ENCODE measurements at regions not wholly inside any gene's neighbourhood (a gene's known extent, or its start where the extent isn't known, plus 50 kb on each side); places are given as distances from the start of the nearest gene placed in this dataset.

DNA sequence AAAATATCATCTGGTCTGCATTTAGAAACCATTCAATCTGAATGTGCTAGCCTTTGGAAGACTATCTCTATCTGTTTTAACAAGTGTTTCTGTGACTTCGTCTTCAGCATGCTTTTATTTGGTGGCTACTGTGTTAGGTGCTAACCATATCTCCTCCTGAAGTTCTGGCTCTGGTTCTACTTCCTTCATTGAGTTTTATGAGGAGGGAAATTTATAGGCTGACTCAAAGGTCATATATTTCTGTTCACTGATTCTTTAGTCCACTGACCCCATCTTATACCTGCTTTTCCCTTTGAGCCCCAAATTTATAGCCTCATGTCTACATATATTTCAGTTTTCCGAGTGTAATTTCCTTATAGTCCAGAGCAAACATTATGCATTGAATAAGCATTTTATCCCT is 295.0 kb upstream of the RASGRP1 start:
- Histone ChIP-seq H3K4me2 (ENCODE audit: insufficient read depth, low read length, poor library complexity, severe bottlenecking) (no peak overlapping the region), H3K18ac (ENCODE audit: low read length) (no peak overlapping the region), H2BK15ac (ENCODE audit: low read length) (no peak overlapping the region), H2BK12ac (ENCODE audit: low read length) (no peak overlapping the region), H3K27ac (replicated peaks; ENCODE audit: low read length) (no peak overlapping the region), H2BK120ac (ENCODE audit: low read depth, low read length) (no peak overlapping the region), H3K4me1 (ENCODE audit: control insufficient read depth in 2 of 2, insufficient read depth in 1 of 2, low read depth in 1 of 2, low read length in 2 of 2) (peaks cover 0 to 1% of the 10 kb centered on the region in 2 donors), H4K8ac (ENCODE audit: low read depth, low read length) (no peak overlapping the region), H3K14ac (ENCODE audit: low read length) (no peak overlapping the region), H2AK5ac (ENCODE audit: low read depth, low read length) (no peak overlapping the region), H3K4me3 (ENCODE audit: low read length in 2 of 2) (no peak overlapping the region), H4K91ac (ENCODE audit: low read depth, low read length, poor library complexity) (no peak overlapping the region), H2BK5ac (ENCODE audit: low read length) (no peak overlapping the region), H3K4ac (ENCODE audit: low read length) (no peak overlapping the region), H3K27me3 (ENCODE audit: control insufficient read depth in 3 of 3, insufficient read depth in 3 of 3, low read depth in 1 of 3, low read length in 3 of 3) (no peaks in the 10 kb centered on the region), H3K79me1 (ENCODE audit: low read depth, low read length) (no peaks in the 10 kb centered on the region), H2AFZ (ENCODE audit: low read length) (no peak overlapping the region), H3K23ac (ENCODE audit: low read depth, low read length, poor library complexity) (no peak overlapping the region), H3K36me3 (replicated peaks in 1 of 2; ENCODE audit: control insufficient read depth in 2 of 2, insufficient read depth in 2 of 2, low read length in 2 of 2) (no peaks in the 10 kb centered on the region), H3K9me3 (replicated peaks in 1 of 2; ENCODE audit: control insufficient read depth in 2 of 2, insufficient read depth in 1 of 2, low read depth in 1 of 2, low read length in 2 of 2) (no peaks in the 10 kb centered on the region), H3K9ac (ENCODE audit: low read depth, low read length, poor library complexity) (no peak overlapping the region)
- WGBS, 2 donors (ENCODE audit: extremely low coverage in 2 of 2, insufficient read length in 2 of 2, insufficient replicate concordance in 1 of 2): no CpG with 5 or more reads among the region's 2 CpGs
- DNase-seq (ENCODE audit: low spot score): no peak

DNA sequence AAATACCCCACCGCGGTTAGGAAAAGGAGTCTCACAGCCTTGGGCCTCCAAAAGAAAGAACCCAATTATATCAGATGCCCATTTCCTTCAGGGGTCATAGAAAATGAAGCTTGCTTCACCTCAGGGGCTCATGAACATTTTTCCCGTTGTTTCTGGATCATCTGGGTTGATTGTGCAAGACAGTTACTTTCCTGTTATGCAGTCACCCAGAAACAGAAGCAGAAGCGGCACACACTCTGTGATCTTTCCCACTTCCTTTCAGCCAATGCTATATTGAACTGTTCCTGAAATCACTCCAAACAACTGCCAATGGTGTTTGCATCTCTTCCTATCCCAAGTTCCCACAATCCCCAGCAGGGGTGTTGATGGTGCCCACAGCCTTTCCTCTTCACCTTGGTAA is 295.6 kb upstream of the RASGRP1 start:
- Histone ChIP-seq H3K4me1 (ENCODE audit: control insufficient read depth in 2 of 2, insufficient read depth in 1 of 2, low read depth in 1 of 2, low read length in 2 of 2) (peaks cover 0 to 1% of the 10 kb centered on the region in 2 donors), H3K79me1 (ENCODE audit: low read depth, low read length) (no peaks in the 10 kb centered on the region), H3K9ac (ENCODE audit: low read depth, low read length, poor library complexity) (no peak overlapping the region), H2BK5ac (ENCODE audit: low read length) (no peak overlapping the region), H3K14ac (ENCODE audit: low read length) (no peak overlapping the region), H3K9me3 (replicated peaks in 1 of 2; ENCODE audit: control insufficient read depth in 2 of 2, insufficient read depth in 1 of 2, low read depth in 1 of 2, low read length in 2 of 2) (no peaks in the 10 kb centered on the region), H3K27me3 (ENCODE audit: control insufficient read depth in 3 of 3, insufficient read depth in 3 of 3, low read depth in 1 of 3, low read length in 3 of 3) (no peaks in the 10 kb centered on the region), H2AFZ (ENCODE audit: low read length) (no peak overlapping the region), H3K4me2 (ENCODE audit: insufficient read depth, low read length, poor library complexity, severe bottlenecking) (no peak overlapping the region), H2BK120ac (ENCODE audit: low read depth, low read length) (no peak overlapping the region), H2BK15ac (ENCODE audit: low read length) (no peak overlapping the region), H3K18ac (ENCODE audit: low read length) (no peak overlapping the region), H3K27ac (replicated peaks; ENCODE audit: low read length) (no peak overlapping the region), H2AK5ac (ENCODE audit: low read depth, low read length) (no peak overlapping the region), H3K4me3 (ENCODE audit: low read length in 2 of 2) (no peak overlapping the region), H2BK12ac (ENCODE audit: low read length) (no peak overlapping the region), H3K23ac (ENCODE audit: low read depth, low read length, poor library complexity) (no peak overlapping the region), H3K4ac (ENCODE audit: low read length) (no peak overlapping the region), H4K91ac (ENCODE audit: low read depth, low read length, poor library complexity) (no peak overlapping the region), H4K8ac (ENCODE audit: low read depth, low read length) (no peak overlapping the region), H3K36me3 (replicated peaks in 1 of 2; ENCODE audit: control insufficient read depth in 2 of 2, insufficient read depth in 2 of 2, low read length in 2 of 2) (no peaks in the 10 kb centered on the region)
- no CpG with 5 or more reads among the region's 4 CpGs for WGBS, 2 donors (ENCODE audit: extremely low coverage in 2 of 2, insufficient read length in 2 of 2, insufficient replicate concordance in 1 of 2)
- no peak for DNase-seq (ENCODE audit: low spot score)

DNA sequence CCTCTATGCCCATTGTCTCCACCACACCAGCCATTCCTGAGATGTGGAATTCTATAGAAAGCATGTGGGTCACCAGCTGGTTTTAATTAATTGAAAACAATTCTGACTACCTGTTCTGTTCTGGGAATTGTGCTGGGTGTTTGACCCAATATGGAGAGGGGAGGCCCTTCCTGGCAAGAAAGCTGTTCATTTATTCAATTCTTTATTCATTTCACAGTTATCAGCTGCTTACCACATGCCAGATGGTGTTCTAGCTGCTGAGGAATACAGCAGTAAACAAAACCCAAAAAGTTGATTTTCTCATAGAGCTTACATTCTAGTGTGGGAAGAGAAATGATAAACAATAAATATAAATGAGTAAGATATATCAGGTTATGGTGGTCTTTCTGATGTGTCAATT is 296.1 kb upstream of the RASGRP1 start:
- no peak overlapping the region for H3K4me3 ChIP-seq (ENCODE audit: low read length in 2 of 2)
- no peak overlapping the region for H2BK5ac ChIP-seq (ENCODE audit: low read length)
- no peak overlapping the region for H3K27ac ChIP-seq (replicated peaks; ENCODE audit: low read length)
- no peaks in the 10 kb centered on the region for H3K36me3 ChIP-seq (replicated peaks in 1 of 2; ENCODE audit: control insufficient read depth in 2 of 2, insufficient read depth in 2 of 2, low read length in 2 of 2)
- no peak overlapping the region for H2AFZ ChIP-seq (ENCODE audit: low read length)
- no peaks in the 10 kb centered on the region for H3K9me3 ChIP-seq (replicated peaks in 1 of 2; ENCODE audit: control insufficient read depth in 2 of 2, insufficient read depth in 1 of 2, low read depth in 1 of 2, low read length in 2 of 2)
- H3K4ac ChIP-seq (ENCODE audit: low read length): no peak overlapping the region
- no peak overlapping the region for H3K9ac ChIP-seq (ENCODE audit: low read depth, low read length, poor library complexity)
- H3K18ac ChIP-seq (ENCODE audit: low read length): no peak overlapping the region
- H4K91ac ChIP-seq (ENCODE audit: low read depth, low read length, poor library complexity): no peak overlapping the region
- no peak overlapping the region for H2BK120ac ChIP-seq (ENCODE audit: low read depth, low read length)
- H3K23ac ChIP-seq (ENCODE audit: low read depth, low read length, poor library complexity): no peak overlapping the region
- H4K8ac ChIP-seq (ENCODE audit: low read depth, low read length): no peak overlapping the region
- H3K4me2 ChIP-seq (ENCODE audit: insufficient read depth, low read length, poor library complexity, severe bottlenecking): no peak overlapping the region
- peaks cover 0 to 1% of the 10 kb centered on the region in 2 donors for H3K4me1 ChIP-seq (ENCODE audit: control insufficient read depth in 2 of 2, insufficient read depth in 1 of 2, low read depth in 1 of 2, low read length in 2 of 2)
- H2BK12ac ChIP-seq (ENCODE audit: low read length): no peak overlapping the region
- no peak overlapping the region for H3K14ac ChIP-seq (ENCODE audit: low read length)
- H3K27me3 ChIP-seq (ENCODE audit: control insufficient read depth in 3 of 3, insufficient read depth in 3 of 3, low read depth in 1 of 3, low read length in 3 of 3): no peaks in the 10 kb centered on the region
- no peak for DNase-seq (ENCODE audit: low spot score)
- no peaks in the 10 kb centered on the region for H3K79me1 ChIP-seq (ENCODE audit: low read depth, low read length)
- no peak overlapping the region for H2AK5ac ChIP-seq (ENCODE audit: low read depth, low read length)
- no peak overlapping the region for H2BK15ac ChIP-seq (ENCODE audit: low read length)

DNA sequence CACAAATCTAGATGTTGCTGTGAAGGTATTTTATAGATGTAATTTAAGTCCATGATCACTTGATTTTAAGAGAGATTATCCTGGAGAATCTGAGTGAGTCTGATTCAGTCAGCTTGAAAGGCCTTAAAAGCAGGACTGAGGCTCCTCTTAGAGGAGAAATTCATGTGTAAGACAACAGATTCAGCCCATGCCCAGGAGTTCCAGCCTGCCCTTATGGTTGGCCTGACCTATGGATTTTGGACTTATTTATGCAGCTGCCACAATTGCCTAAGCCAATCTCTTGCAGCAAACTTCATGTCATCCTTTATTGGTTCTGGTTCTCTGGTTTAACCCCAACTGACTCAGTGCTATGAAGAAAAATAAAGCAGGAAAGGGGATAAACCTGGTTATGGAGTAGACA is 296.5 kb upstream of the RASGRP1 start:
- H2AFZ ChIP-seq (ENCODE audit: low read length): no peak overlapping the region
- no peak overlapping the region for H3K27ac ChIP-seq (replicated peaks; ENCODE audit: low read length)
- no peak overlapping the region for H3K23ac ChIP-seq (ENCODE audit: low read depth, low read length, poor library complexity)
- H2BK5ac ChIP-seq (ENCODE audit: low read length): no peak overlapping the region
- peaks cover 0 to 1% of the 10 kb centered on the region in 2 donors for H3K4me1 ChIP-seq (ENCODE audit: control insufficient read depth in 2 of 2, insufficient read depth in 1 of 2, low read depth in 1 of 2, low read length in 2 of 2)
- no peak overlapping the region for H3K4ac ChIP-seq (ENCODE audit: low read length)
- H4K91ac ChIP-seq (ENCODE audit: low read depth, low read length, poor library complexity): no peak overlapping the region
- H2BK15ac ChIP-seq (ENCODE audit: low read length): no peak overlapping the region
- no peak overlapping the region for H3K4me3 ChIP-seq (ENCODE audit: low read length in 2 of 2)
- no peaks in the 10 kb centered on the region for H3K27me3 ChIP-seq (ENCODE audit: control insufficient read depth in 3 of 3, insufficient read depth in 3 of 3, low read depth in 1 of 3, low read length in 3 of 3)
- H3K4me2 ChIP-seq (ENCODE audit: insufficient read depth, low read length, poor library complexity, severe bottlenecking): no peak overlapping the region
- H2BK120ac ChIP-seq (ENCODE audit: low read depth, low read length): no peak overlapping the region
- H2AK5ac ChIP-seq (ENCODE audit: low read depth, low read length): no peak overlapping the region
- H3K9me3 ChIP-seq (replicated peaks in 1 of 2; ENCODE audit: control insufficient read depth in 2 of 2, insufficient read depth in 1 of 2, low read depth in 1 of 2, low read length in 2 of 2): no peaks in the 10 kb centered on the region
- no peak overlapping the region for H2BK12ac ChIP-seq (ENCODE audit: low read length)
- no peak for DNase-seq (ENCODE audit: low spot score)
- no peaks in the 10 kb centered on the region for H3K36me3 ChIP-seq (replicated peaks in 1 of 2; ENCODE audit: control insufficient read depth in 2 of 2, insufficient read depth in 2 of 2, low read length in 2 of 2)
- H3K14ac ChIP-seq (ENCODE audit: low read length): no peak overlapping the region
- no peak overlapping the region for H3K9ac ChIP-seq (ENCODE audit: low read depth, low read length, poor library complexity)
- no peak overlapping the region for H3K18ac ChIP-seq (ENCODE audit: low read length)
- H4K8ac ChIP-seq (ENCODE audit: low read depth, low read length): no peak overlapping the region
- H3K79me1 ChIP-seq (ENCODE audit: low read depth, low read length): no peaks in the 10 kb centered on the region

All from neuronal stem cell (in vitro differentiated cells).